RPMI7951 (cell line): ENCODE measurements at regions not wholly inside any gene's neighbourhood (a gene's known extent, or its start where the extent isn't known, plus 50 kb on each side); places are given as distances from the start of the nearest gene placed in this dataset.

Experiments used
- DNase-seq: peaks from one replicate; pipeline ENCODE4 v3.0.0-alpha.2; 2012; ENCODE audit warnings: low read depth

DNA sequence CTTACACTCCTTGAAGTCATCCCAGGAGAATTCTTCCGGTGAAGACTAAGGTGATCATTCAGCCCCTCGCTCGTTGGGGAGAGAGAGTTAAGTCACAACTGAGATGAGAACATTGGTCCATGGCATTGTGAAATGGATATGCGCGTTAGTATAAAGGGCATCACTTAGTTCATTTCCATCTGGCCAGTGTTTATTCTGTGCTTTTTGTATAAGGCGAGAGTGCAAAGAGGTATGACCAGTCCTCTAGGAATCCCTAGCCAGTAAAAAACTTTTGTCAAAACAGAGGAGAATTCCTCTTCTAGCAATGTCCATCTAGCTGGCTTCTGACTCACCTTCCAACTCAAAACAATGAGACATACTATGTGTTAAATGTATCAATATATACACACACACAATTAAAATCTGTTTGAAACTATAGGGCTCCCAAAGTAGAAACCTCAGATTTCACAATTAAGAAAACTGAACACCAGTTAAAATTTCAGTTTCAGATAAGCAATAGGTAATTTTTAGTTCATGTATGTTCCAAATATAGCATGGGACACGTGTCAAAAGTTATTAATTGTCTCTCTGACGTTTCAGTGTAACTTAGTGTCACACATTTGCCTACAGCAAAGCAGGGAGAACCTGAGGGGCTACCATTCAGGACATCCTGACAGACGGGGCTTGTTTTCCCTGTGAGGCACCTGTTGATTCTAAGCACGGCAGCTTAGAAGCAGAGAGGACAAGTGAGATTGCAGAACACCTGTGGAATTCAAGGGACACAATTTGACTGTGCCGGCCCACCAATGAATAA is 158.9 kb downstream of the KLF6 start:
- peak; percentile 72 for DNase-seq

DNA sequence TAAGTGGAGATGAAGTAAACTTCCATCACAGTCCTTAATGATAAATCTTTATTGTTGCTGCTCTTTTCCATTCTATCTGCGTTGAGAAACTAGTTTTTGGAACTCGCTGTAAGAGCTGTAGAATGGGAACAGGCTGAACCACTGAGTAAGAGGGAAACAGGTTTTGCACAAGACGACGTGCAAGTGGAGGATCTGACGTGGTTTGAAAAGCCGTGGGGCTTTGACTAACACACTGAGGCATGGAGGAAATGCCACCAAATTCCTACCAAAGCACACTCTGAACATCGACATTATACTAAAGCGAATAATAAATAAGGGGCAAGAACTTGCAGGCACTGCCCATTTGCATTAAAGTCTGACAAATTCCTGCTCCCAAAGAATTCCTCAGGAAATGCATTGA is 160.6 kb downstream of the KLF6 start:
- DNase-seq = peak; percentile 89

DNA sequence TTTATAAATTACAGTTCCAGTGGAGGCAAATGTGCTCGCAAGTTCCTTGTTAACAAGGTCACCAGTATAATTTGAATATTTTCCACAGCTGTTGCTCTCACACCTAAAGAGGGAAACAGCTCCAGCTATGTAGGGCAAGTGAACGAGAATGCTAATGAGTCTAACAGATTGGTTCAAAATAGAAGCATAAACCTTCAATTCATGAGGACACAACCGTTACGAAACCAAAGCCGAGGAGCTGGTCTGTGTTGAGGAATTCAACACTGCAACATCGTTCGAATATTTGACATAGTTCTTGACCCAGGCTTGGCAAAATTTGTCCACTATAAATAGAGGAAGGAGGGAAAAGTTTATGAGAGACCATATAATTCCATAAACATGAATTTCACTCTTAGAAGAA is 161.3 kb downstream of the KLF6 start:
- peak; percentile 81 for DNase-seq

DNA sequence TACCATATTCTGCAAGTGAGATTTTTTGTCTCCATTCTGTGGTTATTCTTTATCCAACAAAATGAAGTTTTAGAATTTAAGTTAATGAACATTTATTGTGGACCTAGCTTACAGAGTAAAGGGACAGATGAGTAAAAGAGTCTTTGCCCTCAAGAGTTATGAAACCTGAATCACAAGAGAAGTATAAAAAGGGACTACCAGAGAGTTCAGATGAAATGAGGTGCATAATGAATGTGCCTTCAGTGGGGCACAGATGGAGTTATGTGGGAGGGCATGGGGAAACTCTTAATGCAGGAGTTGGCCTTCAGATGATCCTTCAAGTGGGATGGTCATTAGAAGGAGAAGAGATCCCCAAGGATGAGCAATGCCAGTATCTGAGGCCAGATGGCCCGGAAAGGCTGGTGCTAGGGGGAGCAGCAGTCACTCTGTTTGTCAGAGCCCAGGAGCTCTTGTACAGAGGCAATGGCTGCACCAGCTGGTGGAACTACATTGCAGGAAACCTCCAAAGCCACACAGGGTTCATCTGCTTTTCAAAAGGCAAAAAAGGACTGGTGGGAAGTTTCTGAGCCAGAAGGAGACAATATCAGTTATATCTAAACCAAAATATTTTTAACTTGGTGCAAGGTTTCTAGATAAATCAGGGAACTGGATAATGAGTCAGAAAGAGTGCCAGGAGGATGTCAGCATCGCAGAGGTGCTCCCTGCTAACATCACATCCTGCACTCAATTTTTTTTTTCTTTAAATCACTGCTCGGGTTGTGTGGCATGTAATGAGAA is 162.0 kb downstream of the KLF6 start:
- peak; percentile 87 for DNase-seq

DNA sequence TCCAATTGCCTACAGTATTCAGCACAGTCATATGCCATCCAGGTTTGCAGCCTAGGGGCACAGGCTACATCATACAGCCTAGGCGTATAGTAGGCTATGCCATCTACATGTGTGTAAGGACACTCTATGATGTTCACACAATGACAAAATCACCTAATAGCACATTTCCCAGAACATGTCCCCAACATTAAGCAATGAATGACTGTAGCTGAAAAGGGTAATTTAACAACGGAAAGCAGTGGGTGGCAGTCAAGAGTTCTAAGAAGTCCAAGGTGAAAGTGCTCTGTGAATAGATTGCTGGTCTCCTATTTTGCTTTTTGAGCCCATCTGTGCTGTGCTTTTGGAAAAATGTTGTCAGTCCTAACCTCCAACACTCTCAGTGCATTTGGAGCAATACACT is 162.6 kb downstream of the KLF6 start:
- no peak for DNase-seq

DNA sequence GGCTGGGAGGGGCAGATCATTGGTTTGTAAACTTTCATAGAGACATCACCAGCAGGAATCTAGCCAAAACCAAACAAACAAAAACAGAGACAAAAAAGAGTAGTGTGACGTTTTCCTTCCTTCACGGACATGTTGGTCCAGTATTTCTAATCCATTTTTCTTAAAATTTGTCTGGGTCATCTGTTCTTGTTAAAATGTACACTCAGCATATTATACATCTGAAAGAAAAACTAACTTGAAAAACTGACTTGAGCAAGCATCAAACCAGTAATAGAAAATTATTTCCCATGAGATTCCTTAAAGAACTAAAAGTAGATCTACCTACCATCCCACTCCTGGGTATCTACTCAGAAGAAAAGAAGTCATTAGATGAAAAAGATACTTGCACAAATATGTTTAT is 164.2 kb downstream of the KLF6 start:
- no peak for DNase-seq

DNA sequence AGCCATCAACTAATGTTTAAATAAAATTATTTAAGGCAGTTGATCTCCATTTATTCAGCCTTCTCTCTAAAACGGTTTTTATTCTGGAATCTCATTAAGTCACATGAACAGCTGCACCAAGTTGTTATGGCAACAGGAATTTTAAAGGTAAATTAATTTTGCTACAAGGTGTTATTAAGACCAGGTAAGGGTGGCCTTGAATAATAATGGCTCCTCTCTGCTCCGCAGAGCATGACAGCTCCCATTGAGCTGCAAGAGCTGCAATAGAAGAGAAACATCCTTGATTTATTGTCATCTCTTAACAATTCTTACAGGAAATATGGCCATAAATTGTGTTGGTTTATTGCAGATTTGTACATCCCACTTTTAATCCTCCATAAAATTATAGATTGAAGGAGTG is 165.8 kb downstream of the KLF6 start:
- DNase-seq = no peak

DNA sequence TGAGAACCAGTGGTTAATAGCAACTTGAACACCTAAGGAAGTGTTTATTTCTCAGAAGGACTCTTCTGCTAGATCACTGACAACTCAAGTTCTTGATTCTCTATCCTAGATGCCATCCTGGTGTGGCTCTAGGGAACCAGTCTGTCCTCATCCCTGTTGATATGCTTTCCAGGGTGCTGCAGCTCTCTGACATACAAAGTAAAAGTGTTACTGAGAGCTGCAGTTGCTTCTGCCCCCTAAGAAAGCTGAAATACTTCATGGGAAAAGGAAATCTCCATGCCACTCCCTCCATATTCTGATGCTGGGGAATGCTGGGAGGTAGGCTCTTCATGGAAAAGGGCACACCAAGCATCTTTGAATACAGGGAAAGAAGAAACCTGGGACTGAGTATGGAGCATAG is 168.1 kb downstream of the KLF6 start:
- no peak for DNase-seq

DNA sequence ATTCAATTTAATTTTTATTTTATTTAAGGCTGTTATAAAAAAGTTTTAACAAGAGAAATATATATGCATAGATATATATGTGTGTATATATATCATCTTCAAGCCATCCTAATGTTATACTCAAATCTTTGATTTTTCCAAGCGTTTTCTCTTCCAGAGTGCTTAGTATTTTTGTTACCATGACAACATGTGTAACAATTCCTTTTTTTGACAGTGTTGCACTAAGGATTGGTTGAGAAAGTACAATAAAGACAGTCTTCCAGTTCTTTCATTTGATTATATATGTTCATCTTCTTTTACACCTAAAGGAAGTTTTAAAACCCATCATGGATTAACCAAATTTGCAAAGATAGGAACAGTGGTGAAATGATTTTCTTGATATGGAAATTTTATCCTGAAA is 171.7 kb downstream of the KLF6 start:
- no peak for DNase-seq

DNA sequence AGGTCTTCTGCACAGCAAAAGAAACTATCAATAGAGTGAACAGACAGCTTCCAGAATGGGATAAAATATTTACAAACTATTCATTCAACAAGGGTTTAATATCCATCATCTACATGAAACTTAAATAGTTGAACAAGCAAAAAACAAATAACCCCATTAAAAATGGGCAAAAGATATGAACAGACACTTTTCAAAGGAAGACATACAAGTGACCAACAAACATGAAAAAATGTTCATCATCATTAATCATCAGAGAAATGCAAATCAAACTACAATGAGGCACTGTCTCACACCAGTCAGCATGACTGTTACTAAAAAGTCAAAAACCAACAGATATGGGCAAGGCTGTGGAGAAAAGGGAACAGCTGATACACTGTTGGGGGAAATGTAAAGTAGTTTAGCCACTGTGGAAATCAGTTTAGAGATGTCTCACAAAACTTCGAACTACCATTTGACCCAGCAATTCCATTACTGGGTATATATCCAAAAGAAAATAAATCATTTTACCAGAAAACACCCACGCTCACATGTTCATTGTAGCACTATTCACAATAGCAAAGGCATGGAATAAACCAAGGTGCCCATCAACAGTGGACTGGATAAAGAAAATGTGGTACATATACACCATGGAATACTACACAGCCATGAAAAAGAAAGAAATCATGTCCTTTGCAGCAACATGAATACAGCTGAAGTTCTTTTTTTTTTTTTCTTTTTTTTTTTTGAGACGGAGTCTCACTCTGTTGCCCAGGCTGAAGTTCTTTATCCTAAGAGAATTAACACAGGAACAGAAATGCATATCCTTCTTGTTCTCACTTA is 172.6 kb downstream of the KLF6 start:
- DNase-seq = no peak

DNA sequence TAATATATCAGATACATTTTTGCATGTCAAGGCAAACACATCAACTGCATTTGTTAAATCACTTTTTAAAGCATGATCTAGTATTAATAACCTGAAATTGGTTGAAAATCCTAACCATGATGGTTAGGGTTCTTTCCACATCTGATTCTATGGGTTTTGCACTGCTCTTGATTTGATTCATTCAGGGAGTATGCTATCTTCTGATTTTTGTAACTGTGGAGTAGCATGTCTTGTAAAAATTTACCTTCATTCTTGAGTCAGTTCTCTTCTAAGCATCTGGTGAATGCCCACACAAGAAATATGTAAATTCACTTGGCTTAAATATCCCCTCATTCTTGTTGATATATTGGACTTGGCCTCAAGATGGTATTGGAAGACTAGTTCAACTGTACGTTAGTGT is 178.7 kb downstream of the KLF6 start:
- DNase-seq = no peak

DNA sequence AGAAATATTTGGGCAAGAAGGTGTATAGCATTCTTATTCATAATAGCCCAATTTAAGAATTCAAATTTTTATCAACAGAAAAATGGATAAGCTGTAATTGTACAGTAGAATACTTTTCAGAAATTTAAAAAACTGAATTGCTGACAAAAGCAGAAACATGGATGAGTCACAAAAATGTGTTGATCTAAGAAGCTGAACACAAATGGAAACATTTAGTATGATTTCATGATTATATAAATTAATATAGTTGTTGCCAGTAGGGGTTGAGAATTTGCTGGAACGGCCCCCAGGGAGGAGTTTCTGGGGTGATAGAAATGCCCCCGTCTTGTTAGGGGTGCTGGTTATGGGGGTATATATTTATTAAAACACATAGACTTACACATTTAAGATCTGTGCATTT is 179.1 kb downstream of the KLF6 start:
- DNase-seq = no peak

DNA sequence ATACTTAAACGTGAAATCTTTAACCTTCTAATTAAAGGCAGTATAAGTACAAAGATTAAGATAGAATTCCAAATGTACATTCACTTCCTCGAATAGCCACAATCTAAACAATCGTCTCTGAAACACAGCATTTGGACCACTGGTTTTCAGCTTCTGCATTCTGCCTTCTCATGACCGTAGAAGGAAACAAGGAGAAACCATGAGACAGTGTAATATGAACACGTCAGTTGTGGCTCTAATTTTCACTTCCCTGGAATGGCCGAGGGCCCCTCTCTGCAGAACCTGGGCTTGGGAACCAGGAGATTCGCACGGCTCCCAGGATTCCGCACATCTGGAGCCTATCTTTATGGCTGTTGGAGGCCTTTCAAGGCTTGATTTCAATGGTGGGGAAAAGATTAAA is 189.3 kb downstream of the KLF6 start:
- DNase-seq = no peak

DNA sequence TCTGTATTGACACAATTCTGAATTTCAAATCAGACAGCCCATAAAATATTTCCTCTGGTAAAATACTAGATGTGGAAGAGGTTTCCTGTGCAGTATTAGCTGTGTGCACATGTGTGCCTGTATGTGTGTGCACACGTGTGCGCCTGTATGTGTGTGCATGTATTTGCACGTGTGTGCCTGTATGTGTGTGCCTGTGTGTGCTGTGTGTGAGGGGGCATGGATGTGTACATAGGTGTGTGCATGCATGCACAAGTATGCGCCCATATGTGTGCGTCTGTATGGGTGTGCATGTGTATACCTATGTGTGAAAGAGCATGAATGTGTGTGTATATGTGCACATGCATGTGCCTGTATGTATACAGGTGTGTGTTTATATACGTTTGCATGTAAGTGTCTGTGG is 191.4 kb downstream of the KLF6 start:
- no peak for DNase-seq

DNA sequence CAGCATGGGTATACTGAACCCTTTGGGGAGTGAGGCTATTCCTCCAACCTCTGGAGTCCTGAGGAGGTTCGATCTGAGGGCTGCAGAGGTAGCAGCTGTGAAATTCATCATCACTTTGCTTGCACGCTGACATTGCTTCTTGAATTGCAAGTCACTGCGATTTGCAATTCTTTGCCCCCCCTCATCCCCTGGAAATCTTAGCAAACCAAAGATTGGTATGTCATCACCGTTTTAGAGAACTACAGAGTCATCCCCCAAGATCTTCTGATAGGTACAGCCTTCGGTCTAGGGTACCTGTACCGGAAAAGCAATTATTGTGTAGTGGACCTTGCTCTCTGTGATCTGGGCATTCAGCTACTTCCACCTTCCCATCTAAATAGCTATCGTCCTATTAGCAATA is 192.6 kb downstream of the KLF6 start:
- no peak for DNase-seq

DNA sequence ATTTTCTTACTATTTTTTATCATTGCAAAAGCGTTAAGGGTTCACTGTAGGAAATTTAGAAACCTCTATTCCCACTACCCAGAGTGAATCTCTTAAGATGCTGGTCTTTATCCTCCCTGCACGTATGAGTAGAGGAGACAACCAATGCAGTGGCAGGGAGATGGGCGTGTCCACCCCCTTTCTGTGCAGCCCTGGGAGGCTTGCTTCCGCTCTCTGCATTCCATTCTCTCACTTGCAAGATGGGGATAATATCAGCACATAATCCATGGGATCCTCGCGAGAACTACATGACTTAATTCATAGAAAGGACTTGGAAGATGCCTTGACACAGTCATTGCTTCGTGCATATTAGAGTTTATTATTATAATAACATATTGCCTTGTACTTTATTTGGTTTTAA is 196.2 kb downstream of the KLF6 start:
- DNase-seq = no peak

DNA sequence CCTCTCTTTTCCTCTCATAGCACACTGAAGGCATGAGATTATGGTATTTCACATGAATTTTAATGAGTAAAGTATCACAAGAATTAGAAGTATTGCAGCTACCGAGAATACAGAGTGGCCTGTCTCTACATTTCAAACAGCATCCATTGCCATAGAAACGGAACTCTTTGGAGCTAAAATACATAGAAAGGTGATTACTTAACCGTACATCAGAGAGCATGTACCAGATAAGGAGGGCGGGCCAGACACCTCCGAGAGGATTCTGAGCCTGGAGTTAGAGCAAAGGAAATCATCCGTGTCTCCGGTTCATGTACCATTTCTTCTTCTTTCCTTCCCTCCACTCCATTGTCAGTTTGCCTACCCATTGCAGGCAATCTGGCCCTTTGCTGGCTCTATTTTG is 196.7 kb downstream of the KLF6 start:
- DNase-seq = no peak

DNA sequence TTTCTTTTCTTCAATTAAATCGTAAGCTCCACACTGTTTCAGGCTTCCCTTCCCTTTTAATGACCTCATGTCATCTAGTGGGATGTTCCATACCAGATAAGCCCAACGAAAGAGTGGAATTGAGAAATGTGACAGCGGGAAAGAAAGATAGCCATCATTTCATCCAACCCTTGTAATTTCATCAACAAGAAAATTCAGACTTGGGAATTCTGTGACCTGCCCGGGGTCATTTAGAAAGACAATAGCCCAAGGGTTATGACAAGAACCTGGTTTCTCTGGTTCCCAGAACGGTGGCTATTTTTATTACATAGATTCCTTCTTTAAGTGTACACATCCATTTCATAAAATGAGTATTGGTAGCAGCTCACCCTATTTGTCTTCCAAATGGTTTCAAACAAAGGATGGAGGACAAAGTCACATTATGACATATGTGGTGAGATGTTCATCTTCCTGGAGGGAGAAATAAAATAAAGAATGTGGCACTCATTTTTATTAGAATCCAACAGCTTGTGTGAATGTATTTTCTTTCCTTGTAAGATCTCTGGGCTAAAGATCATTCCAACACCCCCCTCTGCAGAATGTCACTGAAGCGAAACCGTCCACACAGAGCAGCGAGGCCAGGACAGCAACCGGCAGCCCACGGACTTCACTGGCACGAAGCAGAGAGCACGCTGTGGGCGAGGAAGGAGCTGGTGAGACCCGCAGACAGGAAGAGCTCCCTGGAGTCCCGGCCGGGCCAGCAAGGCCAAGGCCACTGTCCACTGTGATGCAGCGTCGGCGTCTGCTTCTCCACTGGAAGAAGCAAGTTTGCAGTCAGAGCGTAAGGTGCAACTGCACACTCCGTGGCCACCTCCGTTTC is 199.9 kb downstream of the KLF6 start:
- no peak for DNase-seq

DNA sequence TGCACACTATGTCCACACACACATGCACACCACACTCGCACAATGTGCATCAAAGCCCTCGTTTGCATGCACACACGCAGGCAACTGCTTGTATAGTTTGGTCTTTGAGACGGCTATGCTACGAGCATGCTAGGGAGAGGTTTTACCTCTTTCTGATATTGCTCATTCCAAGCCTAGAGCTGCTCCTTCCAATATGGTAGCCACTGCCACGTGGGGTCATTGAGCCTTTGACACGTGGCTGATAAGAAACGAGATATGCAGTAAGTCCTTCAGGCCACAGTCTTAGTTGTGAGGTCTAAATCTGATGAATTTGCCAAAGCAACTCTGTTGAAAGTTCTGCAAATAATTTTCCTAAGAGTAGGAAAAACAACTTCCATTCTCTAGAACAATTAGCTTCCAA is 204.4 kb downstream of the KLF6 start:
- no peak for DNase-seq

DNA sequence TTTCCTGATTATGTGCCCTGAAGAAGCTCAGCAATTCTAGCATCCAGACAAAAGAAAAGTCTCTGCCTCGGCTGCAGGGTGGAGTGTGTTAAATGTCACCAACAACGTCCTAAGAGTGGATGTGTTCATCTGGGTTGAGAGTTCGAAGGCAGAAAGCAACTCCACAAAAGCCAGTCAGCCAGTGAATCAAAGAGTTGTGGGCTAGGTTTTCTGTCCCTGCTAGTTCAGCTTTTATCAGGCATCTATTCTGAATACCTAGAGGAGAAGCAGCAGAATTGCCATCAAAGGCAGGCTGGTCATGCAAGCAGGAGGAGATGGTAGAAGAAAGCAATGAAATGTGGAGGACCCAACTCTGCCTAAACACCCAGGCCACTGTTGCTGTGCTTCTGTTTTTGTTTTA is 205.2 kb downstream of the KLF6 start:
- DNase-seq = no peak

DNA sequence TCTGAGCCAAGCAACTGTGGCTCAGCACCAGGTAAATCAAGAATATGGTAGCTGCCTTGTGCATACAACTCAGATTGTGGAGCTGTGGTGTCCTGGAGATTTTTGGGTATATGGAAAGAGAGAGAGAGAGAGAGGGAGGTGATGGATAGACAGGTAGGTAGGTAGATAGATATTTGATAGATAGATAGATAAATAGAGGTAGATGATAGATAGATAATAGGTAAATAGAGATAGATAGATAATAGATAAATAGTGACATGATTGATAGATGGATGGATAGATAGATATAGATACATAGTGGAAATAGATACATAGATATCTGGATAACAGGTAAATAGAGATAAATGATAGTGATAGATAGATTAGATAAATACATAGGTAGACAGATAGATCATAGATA is 206.3 kb downstream of the KLF6 start:
- no peak for DNase-seq

DNA sequence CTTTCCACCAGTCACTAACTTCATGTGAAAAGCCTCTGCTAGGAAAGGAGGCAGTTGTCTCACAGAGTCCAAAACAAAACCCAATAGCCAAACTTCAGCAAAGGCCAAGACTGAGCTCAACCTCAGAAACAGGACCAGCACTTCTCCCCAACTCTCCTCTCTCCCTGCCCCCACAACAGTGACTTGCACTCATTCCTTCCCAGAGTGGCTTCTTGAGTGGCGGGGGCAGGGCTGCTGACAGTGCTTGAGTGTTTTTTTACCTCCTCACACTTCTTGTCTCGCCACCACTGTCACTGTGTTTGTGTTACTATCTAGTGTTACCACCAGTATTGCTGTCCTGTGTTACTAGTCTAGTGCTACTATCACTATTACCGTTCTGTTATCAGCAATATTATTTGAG is 206.8 kb downstream of the KLF6 start:
- no peak for DNase-seq
